Peyer's patch (tissue), 4 donors: ENCODE measurements at regions not wholly inside any gene's neighbourhood (a gene's known extent, or its start where the extent isn't known, plus 50 kb on each side); places are given as distances from the start of the nearest gene placed in this dataset.

Source experiments
- DNase-seq, 3 donors: peaks; one replicate each; pipeline ENCODE4 v3.0.0-alpha.2; 2017 to 2019
- H3K27ac ChIP-seq, 4 donors: fragments of 200-600 bp; sonication (generic); one replicate each; pipeline ENCODE4 v1.5.1; 2016 to 2019
- H3K27me3 ChIP-seq, 2 donors: fragments of 200-600 bp; sonication (generic); one replicate each; pipeline ENCODE4 v1.5.1; 2019
- H3K36me3 ChIP-seq, 3 donors: fragments of 200-600 bp; sonication (generic); one replicate each; pipeline ENCODE4 v1.5.1; 2016 to 2019
- H3K4me1 ChIP-seq, 4 donors: fragments of 200-600 bp; sonication (generic); one replicate each; pipeline ENCODE4 v1.5.1; 2016 to 2019
- H3K4me3 ChIP-seq, 4 donors: fragments of 200-600 bp; sonication (generic); 1 replicate in 3 of 4; 2 replicates in 1 of 4; pipeline ENCODE4 v1.5.1; 2016 to 2019; ENCODE audit warnings: mild to moderate bottlenecking in 1 of 4
- H3K9me3 ChIP-seq, 4 donors: fragments of 200-600 bp; sonication (generic); one replicate each; pipeline ENCODE4 v1.5.1; 2016 to 2019; ENCODE audit warnings: mild to moderate bottlenecking in 1 of 4
- POLR2A ChIP-seq, 2 donors: fragments of 450-650 bp; IDR thresholded peaks; one replicate each; pipeline ENCODE4 v1.5.1; 2017; ENCODE audit warnings: antibody characterized with exemption in 2 of 2, mild to moderate bottlenecking in 2 of 2, moderate library complexity in 2 of 2
- TF ChIP-seq, protein P1 (sequence below), 6 experiments: fragments of 450-650 bp in 4 of 6; fragments of 200-600 bp in 2 of 6; sonication (generic) in 1 of 6; IDR thresholded peaks; one replicate each; pipeline ENCODE4 v1.5.1; 2017 to 2019; ENCODE audit warnings: antibody characterized with exemption in 6 of 6, mild to moderate bottlenecking in 3 of 6, moderate library complexity in 1 of 6

DNA sequence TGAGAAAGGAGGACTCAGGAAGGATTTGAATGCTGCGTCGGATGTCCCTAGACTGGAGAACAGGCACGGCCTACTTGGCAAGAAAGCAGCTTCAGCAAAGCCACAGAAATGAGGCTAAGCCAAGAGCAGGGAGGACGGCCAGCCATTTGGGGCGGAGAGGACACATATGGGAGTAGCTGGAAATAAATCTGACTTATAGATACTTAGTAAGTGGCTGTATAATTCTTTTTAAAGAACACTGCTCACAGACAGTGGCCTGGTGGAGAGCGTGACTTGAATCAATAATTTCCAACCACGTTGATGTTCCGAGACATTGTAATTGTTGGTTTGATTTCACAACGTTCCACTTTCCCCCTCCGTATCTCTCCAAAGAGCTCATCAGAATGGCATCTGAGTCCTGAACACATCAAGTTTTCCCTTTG lies 67.7 kb upstream of the JCAD start:
- Histone ChIP-seq H3K4me1 (no peaks in the 10 kb centered on the region), H3K27me3 (no peaks in the 10 kb centered on the region), H3K27ac (no peak overlapping the region), H3K36me3 (no peaks in the 10 kb centered on the region), H3K4me3 (no peak overlapping the region), H3K9me3 (no peaks in the 10 kb centered on the region)
- TF ChIP-seq, protein P1, sequence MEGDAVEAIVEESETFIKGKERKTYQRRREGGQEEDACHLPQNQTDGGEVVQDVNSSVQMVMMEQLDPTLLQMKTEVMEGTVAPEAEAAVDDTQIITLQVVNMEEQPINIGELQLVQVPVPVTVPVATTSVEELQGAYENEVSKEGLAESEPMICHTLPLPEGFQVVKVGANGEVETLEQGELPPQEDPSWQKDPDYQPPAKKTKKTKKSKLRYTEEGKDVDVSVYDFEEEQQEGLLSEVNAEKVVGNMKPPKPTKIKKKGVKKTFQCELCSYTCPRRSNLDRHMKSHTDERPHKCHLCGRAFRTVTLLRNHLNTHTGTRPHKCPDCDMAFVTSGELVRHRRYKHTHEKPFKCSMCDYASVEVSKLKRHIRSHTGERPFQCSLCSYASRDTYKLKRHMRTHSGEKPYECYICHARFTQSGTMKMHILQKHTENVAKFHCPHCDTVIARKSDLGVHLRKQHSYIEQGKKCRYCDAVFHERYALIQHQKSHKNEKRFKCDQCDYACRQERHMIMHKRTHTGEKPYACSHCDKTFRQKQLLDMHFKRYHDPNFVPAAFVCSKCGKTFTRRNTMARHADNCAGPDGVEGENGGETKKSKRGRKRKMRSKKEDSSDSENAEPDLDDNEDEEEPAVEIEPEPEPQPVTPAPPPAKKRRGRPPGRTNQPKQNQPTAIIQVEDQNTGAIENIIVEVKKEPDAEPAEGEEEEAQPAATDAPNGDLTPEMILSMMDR (IDR thresholded peaks at IDR 0.05): no peak
- TF ChIP-seq POLR2A (IDR thresholded peaks at IDR 0.05): no peak
- no peak for DNase-seq

DNA sequence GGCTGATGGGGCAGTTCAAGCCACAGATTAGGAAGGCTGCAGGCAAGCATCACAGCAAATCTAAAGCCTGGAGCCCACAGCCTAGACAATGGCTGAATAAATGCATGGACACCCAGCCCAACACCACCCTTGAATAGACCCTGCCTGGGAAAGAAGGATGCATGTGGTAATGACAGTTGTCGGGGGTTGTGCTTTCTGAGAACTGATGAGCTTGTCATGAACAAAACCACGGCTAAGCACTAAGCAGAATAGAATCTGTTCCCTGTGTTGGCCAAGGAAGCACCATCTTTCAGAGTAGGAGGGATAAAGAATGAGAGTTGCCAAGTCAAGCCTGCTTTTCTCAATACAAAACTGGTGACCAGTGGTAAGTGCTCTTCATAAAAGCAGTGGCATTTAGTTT lies 66.1 kb upstream of the JCAD start:
- no peak overlapping the region for H3K4me3 ChIP-seq
- no peaks in the 10 kb centered on the region for H3K36me3 ChIP-seq
- no peak overlapping the region for H3K27ac ChIP-seq
- no peak for TF ChIP-seq POLR2A (IDR thresholded peaks at IDR 0.05)
- DNase-seq: no peak
- H3K9me3 ChIP-seq: no peaks in the 10 kb centered on the region
- H3K4me1 ChIP-seq: no peaks in the 10 kb centered on the region
- H3K27me3 ChIP-seq: no peaks in the 10 kb centered on the region

DNA sequence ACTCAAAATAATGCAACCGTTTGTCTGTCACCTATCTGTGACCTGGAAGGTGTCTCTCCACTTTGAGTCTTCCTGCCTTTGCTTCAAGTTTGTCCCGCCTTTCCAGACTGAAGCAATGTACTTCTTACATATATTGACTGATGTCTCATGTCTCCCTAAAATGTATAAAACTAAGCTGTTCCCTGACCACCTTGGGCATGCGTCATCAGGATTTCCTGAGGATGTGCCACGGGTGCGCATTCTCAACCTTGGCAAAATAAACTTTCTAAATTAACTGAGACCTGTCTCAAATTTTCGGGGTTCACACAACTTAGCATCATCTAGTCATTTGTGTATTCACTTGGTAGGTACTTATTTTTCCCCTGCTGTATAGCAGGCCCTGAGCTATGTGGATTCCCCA lies 65.3 kb upstream of the JCAD start:
- DNase-seq: no peak
- Histone ChIP-seq H3K9me3 (no peaks in the 10 kb centered on the region), H3K4me1 (no peaks in the 10 kb centered on the region), H3K4me3 (no peak overlapping the region), H3K27ac (no peak overlapping the region), H3K36me3 (no peaks in the 10 kb centered on the region), H3K27me3 (no peaks in the 10 kb centered on the region)
- TF ChIP-seq, protein P1 (IDR thresholded peaks at IDR 0.05): no peak
- TF ChIP-seq POLR2A (IDR thresholded peaks at IDR 0.05): no peak

DNA sequence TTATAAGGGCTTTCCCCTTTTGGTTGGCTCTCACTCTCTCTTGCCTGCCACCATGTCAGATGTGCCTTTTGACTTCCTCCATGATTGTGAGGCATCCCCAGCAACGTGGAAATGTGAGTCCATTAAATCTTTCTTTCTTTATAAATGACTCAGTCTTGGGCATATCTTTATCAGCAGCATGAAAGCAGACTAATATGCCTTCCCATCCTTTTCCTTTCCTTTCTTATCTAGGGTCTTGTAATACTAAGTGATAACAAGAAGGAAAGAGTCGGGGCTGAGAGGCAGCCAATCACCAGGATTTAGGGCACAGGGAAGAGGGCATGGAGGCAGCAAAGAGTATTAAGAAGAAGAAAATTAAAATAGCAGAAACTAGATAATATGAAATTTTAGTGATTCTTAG lies 62.0 kb upstream of the JCAD start:
- H3K27me3 ChIP-seq: no peaks in the 10 kb centered on the region
- H3K27ac ChIP-seq: no peak overlapping the region
- H3K9me3 ChIP-seq: no peaks in the 10 kb centered on the region
- H3K4me3 ChIP-seq: no peak overlapping the region
- no peaks in the 10 kb centered on the region for H3K36me3 ChIP-seq
- H3K4me1 ChIP-seq: no peaks in the 10 kb centered on the region
- TF ChIP-seq, protein P1 (IDR thresholded peaks at IDR 0.05): no peak
- no peak for TF ChIP-seq POLR2A (IDR thresholded peaks at IDR 0.05)
- no peak for DNase-seq

DNA sequence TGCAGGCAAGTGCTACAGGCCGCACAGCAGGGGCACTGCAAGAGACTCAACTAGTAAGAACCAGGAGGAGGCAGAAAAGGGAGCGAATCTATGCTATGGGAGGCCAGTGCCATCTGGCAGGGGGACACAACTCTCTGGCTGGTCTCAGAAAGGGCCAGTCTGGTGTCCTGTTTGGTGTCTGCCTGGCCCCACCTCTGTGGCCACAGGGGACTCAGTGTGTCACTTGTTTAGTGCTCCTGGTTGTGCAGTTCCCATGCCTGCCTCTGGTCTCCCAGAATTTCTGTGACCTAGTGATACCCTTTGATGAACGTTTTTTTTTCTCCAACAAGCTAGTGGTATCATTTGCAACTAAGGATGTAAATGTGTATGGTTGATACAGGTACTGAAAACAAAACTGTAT lies 59.2 kb upstream of the JCAD start:
- TF ChIP-seq, protein P1 (IDR thresholded peaks at IDR 0.05): no peak
- no peak for TF ChIP-seq POLR2A (IDR thresholded peaks at IDR 0.05)
- no peaks in the 10 kb centered on the region for H3K36me3 ChIP-seq
- no peak overlapping the region for H3K4me3 ChIP-seq
- no peak for DNase-seq
- H3K9me3 ChIP-seq: no peaks in the 10 kb centered on the region
- H3K27me3 ChIP-seq: no peaks in the 10 kb centered on the region
- no peak overlapping the region for H3K27ac ChIP-seq
- H3K4me1 ChIP-seq: no peaks in the 10 kb centered on the region

DNA sequence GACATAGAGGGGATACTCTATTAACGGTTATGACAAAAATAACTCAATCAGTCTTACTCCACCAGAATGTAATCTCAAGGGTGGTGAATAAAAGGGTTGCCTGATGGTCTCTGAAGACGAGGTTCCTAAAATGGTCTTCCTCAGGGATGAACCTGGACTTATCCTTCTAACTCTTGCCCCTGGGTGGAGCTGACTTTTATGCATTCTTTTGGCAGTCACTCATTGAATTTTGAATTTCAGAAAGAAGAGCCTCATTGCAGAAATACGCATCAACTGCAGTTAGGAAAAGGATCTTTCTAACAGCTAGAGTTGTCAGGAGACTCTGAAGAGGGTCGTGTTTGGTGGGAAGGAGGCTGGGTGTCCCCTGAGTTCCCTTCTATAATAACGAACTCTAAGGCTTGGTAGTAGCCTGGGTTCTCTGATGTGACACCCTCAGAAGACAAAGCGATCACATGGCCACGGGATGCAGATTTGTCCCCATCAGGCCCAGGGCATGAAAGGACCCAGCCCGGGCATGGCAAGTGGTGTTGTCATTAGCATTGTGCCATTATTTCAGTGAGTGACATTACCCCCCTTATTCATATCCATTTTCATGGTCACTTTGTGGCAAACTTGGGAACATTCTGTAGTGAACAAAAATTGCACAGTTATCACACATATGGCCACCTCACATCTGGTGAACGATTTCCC lies 58.6 kb upstream of the JCAD start:
- DNase-seq: no peak
- Histone ChIP-seq H3K4me3 (no peak overlapping the region), H3K27me3 (no peaks in the 10 kb centered on the region), H3K27ac (no peak overlapping the region), H3K4me1 (no peaks in the 10 kb centered on the region), H3K9me3 (no peaks in the 10 kb centered on the region), H3K36me3 (no peaks in the 10 kb centered on the region)
- TF ChIP-seq, protein P1 (IDR thresholded peaks at IDR 0.05): no peak
- no peak for TF ChIP-seq POLR2A (IDR thresholded peaks at IDR 0.05)
